ENCODE measurements at regions not wholly inside any gene's neighbourhood (a gene's known extent, or its start where the extent isn't known, plus 50 kb on each side); places are given as distances from the start of the nearest gene placed in this dataset.

DNA sequence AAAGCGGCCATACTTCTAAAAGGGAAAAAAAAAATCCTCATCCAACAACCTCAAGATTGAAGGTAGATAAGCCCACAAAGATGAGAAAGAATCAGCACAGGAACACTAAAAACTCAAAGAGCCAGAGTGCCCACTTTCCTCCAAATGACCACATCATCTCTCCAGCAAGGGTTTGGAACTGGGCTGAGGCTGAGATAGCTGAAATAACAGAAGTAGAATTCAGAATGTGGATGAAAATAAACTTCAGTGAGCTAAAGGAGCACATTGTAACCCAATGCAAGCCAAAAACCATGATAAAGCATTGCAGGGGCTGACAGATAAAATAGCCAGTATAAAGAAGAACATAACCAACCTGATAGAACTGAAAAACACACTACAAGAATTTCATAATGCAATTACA, 158.7 kb upstream of the UBE2E2 start:
- TF ChIP-seq SIN3A (IDR thresholded peaks at IDR 0.05; ENCODE audit: borderline replicate concordance, insufficient read depth, low read length) (no peak), TAF1 (IDR thresholded peaks at IDR 0.05; ENCODE audit: borderline replicate concordance, insufficient read depth, low read length) (no peak), FOXP2 (optimal IDR thresholded peaks at IDR 0.05; ENCODE audit: borderline replicate concordance, extremely low read depth, extremely low read length, insufficient read depth) (no peak), POLR2AphosphoS5 (IDR thresholded peaks at IDR 0.05; ENCODE audit: low read depth, low read length) (no peak)
- TF ChIP-seq, protein P1, sequence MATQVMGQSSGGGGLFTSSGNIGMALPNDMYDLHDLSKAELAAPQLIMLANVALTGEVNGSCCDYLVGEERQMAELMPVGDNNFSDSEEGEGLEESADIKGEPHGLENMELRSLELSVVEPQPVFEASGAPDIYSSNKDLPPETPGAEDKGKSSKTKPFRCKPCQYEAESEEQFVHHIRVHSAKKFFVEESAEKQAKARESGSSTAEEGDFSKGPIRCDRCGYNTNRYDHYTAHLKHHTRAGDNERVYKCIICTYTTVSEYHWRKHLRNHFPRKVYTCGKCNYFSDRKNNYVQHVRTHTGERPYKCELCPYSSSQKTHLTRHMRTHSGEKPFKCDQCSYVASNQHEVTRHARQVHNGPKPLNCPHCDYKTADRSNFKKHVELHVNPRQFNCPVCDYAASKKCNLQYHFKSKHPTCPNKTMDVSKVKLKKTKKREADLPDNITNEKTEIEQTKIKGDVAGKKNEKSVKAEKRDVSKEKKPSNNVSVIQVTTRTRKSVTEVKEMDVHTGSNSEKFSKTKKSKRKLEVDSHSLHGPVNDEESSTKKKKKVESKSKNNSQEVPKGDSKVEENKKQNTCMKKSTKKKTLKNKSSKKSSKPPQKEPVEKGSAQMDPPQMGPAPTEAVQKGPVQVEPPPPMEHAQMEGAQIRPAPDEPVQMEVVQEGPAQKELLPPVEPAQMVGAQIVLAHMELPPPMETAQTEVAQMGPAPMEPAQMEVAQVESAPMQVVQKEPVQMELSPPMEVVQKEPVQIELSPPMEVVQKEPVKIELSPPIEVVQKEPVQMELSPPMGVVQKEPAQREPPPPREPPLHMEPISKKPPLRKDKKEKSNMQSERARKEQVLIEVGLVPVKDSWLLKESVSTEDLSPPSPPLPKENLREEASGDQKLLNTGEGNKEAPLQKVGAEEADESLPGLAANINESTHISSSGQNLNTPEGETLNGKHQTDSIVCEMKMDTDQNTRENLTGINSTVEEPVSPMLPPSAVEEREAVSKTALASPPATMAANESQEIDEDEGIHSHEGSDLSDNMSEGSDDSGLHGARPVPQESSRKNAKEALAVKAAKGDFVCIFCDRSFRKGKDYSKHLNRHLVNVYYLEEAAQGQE (IDR thresholded peaks at IDR 0.05; ENCODE audit: insufficient read depth in 1 of 2, low read depth in 2 of 2, low read length in 2 of 2): no peak

DNA sequence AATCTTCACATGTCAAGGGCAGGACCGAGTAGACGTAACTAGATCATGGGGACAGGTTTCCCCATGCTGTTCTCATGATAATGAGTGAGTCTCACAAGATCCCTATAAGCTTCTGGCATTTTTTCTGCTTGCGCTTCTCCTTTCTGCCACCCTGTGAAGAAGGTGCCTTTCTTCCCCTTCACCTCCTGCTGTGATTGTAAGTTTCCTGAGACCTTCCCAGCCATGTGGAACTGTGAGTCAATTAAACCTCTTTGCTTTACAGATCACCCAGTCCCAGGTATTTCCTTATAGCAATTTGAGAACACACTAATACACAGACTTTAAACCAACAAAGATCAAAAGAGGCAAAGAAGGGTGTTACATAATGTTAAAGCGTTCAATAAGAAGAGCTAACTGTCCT, 156.6 kb upstream of the UBE2E2 start:
- TF ChIP-seq, protein P1 (IDR thresholded peaks at IDR 0.05; ENCODE audit: insufficient read depth in 1 of 2, low read depth in 2 of 2, low read length in 2 of 2): no peak
- no peak for TF ChIP-seq FOXP2 (optimal IDR thresholded peaks at IDR 0.05; ENCODE audit: borderline replicate concordance, extremely low read depth, extremely low read length, insufficient read depth)
- no peak for TF ChIP-seq TAF1 (IDR thresholded peaks at IDR 0.05; ENCODE audit: borderline replicate concordance, insufficient read depth, low read length)
- TF ChIP-seq POLR2AphosphoS5 (IDR thresholded peaks at IDR 0.05; ENCODE audit: low read depth, low read length): no peak
- no peak for TF ChIP-seq SIN3A (IDR thresholded peaks at IDR 0.05; ENCODE audit: borderline replicate concordance, insufficient read depth, low read length)

DNA sequence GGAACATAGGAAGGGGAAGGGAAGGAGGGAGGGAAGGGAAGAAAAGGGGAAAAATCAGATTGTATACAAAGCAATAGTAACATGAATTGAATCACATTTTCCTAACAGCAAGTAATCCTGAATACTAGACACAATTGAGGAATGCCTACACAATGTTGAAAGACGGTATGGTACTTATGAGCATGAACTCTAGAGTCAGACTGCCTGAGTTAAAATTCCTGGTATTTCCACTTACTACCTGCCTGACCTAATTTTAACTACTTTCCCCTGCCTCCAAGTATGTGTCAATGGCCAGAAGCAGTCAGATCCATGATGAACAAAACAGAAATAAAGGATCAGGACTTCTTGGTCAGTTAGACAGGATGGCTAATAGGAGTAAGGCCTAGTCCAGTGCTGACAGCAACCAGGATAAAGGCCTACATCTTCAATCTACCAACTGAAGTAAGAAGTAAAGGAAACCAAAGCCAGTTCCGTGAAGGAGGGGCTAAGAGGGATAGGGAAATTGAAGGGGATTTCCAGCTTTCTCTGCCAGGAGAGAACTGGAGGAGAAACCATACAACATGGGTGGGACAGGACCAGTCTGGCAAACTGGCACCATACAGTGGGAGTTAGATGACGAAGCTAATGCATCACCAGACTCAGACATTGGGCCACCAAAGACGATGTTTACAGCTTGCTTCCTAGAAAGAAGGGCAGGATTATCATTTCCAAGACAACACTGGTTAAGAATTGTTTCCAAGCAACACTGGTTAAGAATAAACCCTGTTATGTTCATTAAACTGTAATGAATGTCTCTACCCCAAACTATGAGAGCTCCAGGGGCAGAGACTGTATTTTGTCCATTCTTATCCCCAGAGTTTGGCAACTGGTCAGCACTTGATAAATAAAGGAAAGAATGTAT, 151.6 kb upstream of the UBE2E2 start:
- TF ChIP-seq POLR2AphosphoS5 (IDR thresholded peaks at IDR 0.05; ENCODE audit: low read depth, low read length) (no peak), TAF1 (IDR thresholded peaks at IDR 0.05; ENCODE audit: borderline replicate concordance, insufficient read depth, low read length) (no peak), FOXP2 (optimal IDR thresholded peaks at IDR 0.05; ENCODE audit: borderline replicate concordance, extremely low read depth, extremely low read length, insufficient read depth) (no peak), SIN3A (IDR thresholded peaks at IDR 0.05; ENCODE audit: borderline replicate concordance, insufficient read depth, low read length) (no peak)
- TF ChIP-seq, protein P1 (IDR thresholded peaks at IDR 0.05; ENCODE audit: insufficient read depth in 1 of 2, low read depth in 2 of 2, low read length in 2 of 2): no peak

DNA sequence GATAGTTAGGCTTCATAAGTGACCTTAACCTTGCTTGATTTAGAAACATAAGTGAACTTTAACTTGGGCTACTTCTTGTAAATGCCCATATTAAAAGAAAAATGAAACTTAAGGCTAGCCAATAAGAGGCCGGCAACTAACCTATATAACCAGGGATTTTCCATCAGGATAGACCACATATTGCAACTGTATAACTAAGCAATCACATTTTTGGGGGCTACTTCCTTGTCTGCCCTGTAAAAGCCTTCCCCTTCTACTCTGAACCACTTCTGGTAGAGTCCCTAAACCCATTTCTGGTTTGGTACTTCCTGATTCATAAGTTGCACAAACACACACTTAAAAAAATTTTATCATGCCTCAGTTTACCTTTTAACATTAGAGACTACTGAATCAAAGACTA, 150.9 kb upstream of the UBE2E2 start:
- TF ChIP-seq SIN3A (IDR thresholded peaks at IDR 0.05; ENCODE audit: borderline replicate concordance, insufficient read depth, low read length) (no peak), FOXP2 (optimal IDR thresholded peaks at IDR 0.05; ENCODE audit: borderline replicate concordance, extremely low read depth, extremely low read length, insufficient read depth) (no peak), TAF1 (IDR thresholded peaks at IDR 0.05; ENCODE audit: borderline replicate concordance, insufficient read depth, low read length) (no peak), POLR2AphosphoS5 (IDR thresholded peaks at IDR 0.05; ENCODE audit: low read depth, low read length) (no peak)
- TF ChIP-seq, protein P1 (IDR thresholded peaks at IDR 0.05; ENCODE audit: insufficient read depth in 1 of 2, low read depth in 2 of 2, low read length in 2 of 2): no peak
